ENCODE measurements at regions not wholly inside any gene's neighbourhood (a gene's known extent, or its start where the extent isn't known, plus 50 kb on each side); places are given as distances from the start of the nearest gene placed in this dataset.

DNA sequence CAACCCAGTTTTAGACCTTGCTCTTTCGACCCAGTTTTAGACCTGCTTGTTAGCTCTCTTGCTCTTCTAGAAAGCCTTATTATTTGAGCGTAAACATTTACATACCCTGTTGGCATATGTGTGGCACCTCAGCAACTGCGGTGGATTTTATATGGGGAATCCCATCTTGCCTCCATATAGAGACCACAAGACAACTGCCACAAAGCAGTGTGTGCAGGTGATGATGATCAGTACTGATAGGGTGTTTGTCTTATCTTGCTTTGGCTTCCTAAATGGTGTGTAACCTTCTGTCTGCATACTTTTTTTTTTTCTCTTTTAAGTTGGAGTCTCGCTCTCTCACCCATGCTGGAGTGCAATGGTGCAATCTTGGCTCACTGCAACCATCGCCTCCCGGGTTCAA lies 1270.8 kb downstream of the MRPL39 start:
- ATAC-seq = no peak
- Mint-ChIP-seq H3K36me3 (ENCODE audit: low read depth) (peaks cover 9% of the 10 kb centered on the region; the same call in 2 of the 3 replicates), H3K4me1 (no peaks in the 10 kb centered on the region), H3K4me3 (no peak overlapping the region), H3K9me3 (peaks cover 86% of the 10 kb centered on the region), H3K27me3 (ENCODE audit: insufficient read depth, low read depth, poor library complexity) (no peaks in the 10 kb centered on the region), H3K27ac (no peak overlapping the region)
- H2AFZ ChIP-seq = no peak overlapping the region
- no peaks in the 10 kb centered on the region for H3K36me3 ChIP-seq (ENCODE audit: insufficient read depth)
- no peaks in the 10 kb centered on the region for H3K79me2 ChIP-seq (replicated peaks; ENCODE audit: insufficient read depth)
- H3K4me2 ChIP-seq = no peak overlapping the region
- H3K4me1 ChIP-seq (ENCODE audit: insufficient read depth) = no peaks in the 10 kb centered on the region
- H3F3A ChIP-seq (replicated peaks; ENCODE audit: low read depth) = no peaks in the 10 kb centered on the region
- TF ChIP-seq CREB1 (CRISPR knock-in tag; IDR thresholded peaks at IDR 0.05; ENCODE audit: low read depth) = no peak
- no peak for TF ChIP-seq CTCF (conservative IDR thresholded peaks at IDR 0.05; ENCODE audit: low read depth in 2 of 2)
- TF ChIP-seq, protein P1, sequence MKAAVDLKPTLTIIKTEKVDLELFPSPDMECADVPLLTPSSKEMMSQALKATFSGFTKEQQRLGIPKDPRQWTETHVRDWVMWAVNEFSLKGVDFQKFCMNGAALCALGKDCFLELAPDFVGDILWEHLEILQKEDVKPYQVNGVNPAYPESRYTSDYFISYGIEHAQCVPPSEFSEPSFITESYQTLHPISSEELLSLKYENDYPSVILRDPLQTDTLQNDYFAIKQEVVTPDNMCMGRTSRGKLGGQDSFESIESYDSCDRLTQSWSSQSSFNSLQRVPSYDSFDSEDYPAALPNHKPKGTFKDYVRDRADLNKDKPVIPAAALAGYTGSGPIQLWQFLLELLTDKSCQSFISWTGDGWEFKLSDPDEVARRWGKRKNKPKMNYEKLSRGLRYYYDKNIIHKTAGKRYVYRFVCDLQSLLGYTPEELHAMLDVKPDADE (IDR thresholded peaks at IDR 0.05) = no peak
- TF ChIP-seq ZNF331 (CRISPR knock-in tag; IDR thresholded peaks at IDR 0.05; ENCODE audit: low read depth) = no peak
- no peak for TF ChIP-seq STAT1 (IDR thresholded peaks at IDR 0.05; ENCODE audit: unreplicated experiment)
- TF ChIP-seq EZH2phosphoT487 (IDR thresholded peaks at IDR 0.05; ENCODE audit: unreplicated experiment) = no peak
- TF ChIP-seq, protein P2, sequence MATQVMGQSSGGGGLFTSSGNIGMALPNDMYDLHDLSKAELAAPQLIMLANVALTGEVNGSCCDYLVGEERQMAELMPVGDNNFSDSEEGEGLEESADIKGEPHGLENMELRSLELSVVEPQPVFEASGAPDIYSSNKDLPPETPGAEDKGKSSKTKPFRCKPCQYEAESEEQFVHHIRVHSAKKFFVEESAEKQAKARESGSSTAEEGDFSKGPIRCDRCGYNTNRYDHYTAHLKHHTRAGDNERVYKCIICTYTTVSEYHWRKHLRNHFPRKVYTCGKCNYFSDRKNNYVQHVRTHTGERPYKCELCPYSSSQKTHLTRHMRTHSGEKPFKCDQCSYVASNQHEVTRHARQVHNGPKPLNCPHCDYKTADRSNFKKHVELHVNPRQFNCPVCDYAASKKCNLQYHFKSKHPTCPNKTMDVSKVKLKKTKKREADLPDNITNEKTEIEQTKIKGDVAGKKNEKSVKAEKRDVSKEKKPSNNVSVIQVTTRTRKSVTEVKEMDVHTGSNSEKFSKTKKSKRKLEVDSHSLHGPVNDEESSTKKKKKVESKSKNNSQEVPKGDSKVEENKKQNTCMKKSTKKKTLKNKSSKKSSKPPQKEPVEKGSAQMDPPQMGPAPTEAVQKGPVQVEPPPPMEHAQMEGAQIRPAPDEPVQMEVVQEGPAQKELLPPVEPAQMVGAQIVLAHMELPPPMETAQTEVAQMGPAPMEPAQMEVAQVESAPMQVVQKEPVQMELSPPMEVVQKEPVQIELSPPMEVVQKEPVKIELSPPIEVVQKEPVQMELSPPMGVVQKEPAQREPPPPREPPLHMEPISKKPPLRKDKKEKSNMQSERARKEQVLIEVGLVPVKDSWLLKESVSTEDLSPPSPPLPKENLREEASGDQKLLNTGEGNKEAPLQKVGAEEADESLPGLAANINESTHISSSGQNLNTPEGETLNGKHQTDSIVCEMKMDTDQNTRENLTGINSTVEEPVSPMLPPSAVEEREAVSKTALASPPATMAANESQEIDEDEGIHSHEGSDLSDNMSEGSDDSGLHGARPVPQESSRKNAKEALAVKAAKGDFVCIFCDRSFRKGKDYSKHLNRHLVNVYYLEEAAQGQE (IDR thresholded peaks at IDR 0.05; ENCODE audit: unreplicated experiment) = no peak
- TF ChIP-seq POLR2AphosphoS5 (IDR thresholded peaks at IDR 0.05; ENCODE audit: low read depth) = no peak
- TF ChIP-seq NANOG (IDR thresholded peaks at IDR 0.05; ENCODE audit: borderline replicate concordance) = no peak
- TF ChIP-seq ZNF462 (CRISPR knock-in tag; IDR thresholded peaks at IDR 0.05) = no peak
- TF ChIP-seq JUNB (IDR thresholded peaks at IDR 0.05; ENCODE audit: unreplicated experiment) = no peak
- H4K20me1 ChIP-seq (replicated peaks; ENCODE audit: insufficient read depth) = no peaks in the 10 kb centered on the region
- no peak overlapping the region for H3K4me3 ChIP-seq
- no peak for DNase-seq (ENCODE audit: low spot score)
- H3K9me2 ChIP-seq (ENCODE audit: insufficient read depth) = no peaks in the 10 kb centered on the region
- H3K27me3 ChIP-seq (ENCODE audit: insufficient read depth) = no peaks in the 10 kb centered on the region
- H3K27ac ChIP-seq (ENCODE audit: low read depth) = no peak overlapping the region

All from GM23338 (cell line).